ENCODE measurements at regions not wholly inside any gene's neighbourhood (a gene's known extent, or its start where the extent isn't known, plus 50 kb on each side); places are given as distances from the start of the nearest gene placed in this dataset.

DNA sequence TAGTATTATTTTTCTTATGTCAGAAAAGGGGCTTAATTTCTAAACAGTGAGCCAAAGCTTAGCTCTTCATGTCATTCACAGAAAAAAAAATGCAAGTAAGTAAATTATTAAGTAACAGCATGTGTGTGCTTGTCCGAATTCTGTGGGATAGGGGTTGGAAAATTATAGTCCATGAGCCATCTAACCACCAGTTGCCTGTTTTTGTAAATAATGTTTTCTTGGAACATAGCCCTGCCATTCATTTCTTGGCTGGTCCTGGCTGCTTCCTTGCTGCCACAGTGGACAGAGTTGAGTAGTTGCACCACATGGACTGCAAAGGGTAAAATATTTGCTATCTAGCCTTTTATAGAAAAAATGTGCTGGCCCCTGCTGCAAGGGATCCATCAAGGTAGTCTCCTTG, 513.7 kb upstream of the WWC1 start:
- no peak for DNase-seq

DNA sequence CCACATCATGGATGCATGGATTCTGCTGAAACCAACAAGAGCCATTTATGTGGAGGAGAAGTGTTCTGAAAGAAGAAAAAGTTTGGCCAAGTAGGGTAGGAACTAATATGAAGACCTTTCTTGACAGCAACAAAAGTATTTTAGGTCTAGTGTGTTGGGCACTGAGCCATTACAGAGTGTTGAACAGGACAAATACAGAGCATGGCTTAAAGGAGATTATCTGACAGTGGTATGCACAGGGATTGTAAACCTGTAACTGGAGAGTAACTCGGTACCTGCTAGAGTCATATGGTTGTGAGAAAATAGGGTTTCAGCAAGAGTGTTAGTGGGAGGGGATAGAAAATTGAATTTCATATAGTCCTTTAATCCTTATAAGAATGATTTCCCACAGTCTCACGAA, 513.2 kb upstream of the WWC1 start:
- no peak for DNase-seq

DNA sequence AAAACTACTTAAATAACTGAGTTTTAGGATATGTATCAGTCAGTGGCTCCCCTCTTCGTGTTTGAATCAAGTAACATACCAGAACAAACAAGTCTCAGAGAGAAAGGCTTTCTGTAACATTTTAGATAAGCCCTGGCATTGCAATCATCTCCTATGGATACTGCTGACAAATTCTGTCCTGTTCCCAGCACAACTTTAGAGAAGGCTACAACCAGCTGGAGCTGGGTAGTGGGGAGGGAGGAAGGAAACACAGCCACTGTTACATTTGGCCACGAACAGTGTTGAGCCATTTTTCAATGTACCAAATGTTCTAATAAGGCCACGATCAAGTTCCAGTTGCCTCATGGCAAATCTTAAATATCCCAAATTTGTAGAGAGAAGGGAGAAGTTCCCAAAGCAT, 511.8 kb upstream of the WWC1 start:
- DNase-seq, result no peak

DNA sequence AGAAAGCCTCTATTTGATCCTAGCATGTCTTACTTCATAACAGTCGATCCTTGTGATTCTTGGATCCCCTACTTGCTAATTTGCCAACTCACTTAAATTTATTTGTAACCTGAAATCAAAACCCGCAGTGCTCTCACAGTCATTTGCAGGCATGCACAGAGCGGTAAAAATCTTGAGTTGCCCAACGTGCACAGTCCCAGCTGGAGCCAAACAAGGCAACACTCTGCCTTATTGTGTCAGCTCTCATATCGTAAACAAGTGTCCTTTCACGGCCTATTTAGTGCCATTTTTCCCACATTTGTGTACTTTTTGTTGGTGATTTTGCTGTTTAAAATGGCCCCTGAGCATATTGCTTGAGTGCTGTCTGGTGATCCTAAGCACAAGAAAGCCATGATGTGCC, 511.3 kb upstream of the WWC1 start:
- DNase-seq, result no peak

DNA sequence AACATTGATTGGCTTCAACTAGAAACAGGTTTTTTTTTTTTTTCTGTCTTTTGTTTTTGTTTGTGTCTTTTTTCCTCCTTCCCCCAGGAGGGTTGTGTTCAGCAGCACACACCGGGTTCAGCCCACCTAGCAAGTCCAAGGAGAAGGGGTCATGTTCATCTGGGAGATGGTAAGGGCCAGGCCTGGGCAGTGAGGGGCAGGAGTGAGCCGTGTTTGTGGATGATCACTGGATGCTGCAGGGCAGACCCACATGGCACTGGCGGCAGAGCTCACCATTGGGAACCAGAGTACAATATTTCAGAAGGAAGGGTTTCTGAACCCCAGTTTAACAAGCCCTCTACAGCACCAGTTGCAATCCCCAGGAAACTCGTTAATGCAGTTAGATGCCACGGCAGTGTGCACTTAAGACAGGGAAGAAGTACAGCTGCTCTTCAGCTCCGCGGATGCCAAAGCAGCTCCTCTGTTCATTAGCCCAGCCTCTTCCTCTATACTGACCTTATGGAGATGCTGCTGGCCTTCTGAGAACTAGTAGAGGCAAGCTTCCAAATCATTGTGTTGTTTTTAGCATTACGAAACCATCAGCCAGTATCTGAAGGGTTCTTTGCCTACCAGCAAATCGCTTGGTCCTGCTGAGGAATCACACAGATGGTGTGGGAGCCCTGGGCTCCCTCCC, 508.2 kb upstream of the WWC1 start:
- no peak for DNase-seq

DNA sequence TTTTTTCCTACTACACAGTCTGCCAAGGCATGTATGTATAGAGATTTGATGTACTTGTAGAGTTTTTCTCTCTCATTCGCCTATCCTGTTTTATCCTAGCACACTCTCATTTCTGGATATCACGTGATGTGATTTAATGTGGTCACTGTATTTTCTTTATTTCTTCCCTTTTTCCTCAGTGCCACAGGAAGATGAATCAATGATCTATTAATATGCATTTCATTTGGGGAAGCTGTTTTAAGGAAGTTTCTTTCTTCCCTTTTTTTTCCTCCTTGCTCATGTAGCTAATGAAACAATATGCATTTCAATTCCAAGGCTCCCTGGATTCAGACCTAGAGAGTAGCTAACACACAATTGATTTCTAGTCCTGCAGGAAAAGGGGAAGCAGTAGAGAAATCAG, 506.3 kb upstream of the WWC1 start:
- no peak for DNase-seq

DNA sequence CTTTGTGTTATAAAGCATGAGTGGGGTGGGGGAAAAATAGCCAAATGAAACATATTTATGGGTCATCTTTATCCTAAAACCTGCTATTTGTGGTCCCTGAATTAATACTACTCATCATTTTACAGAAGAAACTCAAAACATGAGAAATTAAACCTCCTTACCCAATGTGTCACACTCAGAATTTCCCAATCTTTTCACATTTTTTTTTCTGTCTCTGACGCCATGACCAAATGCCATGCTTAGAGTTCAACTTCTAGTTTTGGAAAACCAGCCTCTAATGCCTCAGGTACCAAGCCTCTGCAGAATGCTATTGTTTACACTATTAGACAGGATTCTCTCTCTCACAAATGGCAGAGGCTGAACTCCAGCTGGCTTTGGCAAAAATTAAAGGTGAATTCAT, 505.5 kb upstream of the WWC1 start:
- DNase-seq, result no peak

DNA sequence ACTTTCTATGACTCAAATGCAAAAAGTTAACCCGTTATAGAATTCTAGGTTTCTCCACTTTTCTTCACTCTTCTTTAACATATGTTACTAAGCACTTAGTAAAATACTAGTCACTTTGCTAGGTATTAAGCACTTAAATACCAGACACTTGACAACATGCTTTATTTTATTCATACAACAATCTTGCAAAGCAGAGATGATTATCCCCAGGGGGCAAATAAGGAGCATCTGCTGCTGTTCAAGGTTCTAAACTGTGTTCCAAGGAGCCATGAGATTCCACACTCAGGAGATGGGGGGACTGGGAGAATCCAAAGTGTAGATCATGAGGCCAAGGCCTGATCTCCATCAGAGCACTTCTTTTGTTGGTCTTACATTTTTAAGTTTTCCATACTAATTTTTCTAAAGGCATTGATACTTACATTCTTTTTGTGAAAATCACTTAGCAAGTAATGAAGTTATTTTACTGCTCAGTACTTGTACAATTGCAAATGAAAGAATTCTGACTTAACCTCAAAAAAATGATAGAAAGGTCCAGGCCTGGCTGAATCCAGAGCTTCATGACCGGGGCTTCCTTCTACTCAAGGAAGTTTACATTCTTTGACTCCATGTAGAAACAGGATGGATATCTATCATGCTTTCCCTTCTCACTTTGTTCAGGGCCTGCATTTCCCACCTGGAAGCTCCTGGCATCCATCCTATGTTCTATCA, 504.4 kb upstream of the WWC1 start:
- DNase-seq, result no peak

DNA sequence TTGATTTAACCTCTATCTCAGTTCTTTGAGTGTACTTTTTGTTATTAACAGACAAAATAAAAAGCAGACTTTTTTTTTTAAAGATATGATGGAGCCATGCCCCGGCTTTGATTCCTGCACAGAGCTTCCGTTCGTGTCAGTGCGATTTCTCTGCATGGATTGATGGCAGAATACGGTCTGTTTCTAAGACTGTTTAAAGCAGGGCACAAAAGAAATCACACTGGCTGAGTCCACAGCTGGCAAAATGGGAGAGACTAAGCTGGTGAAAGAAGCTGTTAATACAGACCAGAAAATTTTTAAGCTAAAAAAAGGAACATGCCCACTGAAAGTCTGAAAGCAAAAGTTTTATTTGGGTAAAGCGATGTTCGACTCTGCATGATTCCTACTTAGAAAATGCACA, 501.4 kb upstream of the WWC1 start:
- DNase-seq, result no peak

DNA sequence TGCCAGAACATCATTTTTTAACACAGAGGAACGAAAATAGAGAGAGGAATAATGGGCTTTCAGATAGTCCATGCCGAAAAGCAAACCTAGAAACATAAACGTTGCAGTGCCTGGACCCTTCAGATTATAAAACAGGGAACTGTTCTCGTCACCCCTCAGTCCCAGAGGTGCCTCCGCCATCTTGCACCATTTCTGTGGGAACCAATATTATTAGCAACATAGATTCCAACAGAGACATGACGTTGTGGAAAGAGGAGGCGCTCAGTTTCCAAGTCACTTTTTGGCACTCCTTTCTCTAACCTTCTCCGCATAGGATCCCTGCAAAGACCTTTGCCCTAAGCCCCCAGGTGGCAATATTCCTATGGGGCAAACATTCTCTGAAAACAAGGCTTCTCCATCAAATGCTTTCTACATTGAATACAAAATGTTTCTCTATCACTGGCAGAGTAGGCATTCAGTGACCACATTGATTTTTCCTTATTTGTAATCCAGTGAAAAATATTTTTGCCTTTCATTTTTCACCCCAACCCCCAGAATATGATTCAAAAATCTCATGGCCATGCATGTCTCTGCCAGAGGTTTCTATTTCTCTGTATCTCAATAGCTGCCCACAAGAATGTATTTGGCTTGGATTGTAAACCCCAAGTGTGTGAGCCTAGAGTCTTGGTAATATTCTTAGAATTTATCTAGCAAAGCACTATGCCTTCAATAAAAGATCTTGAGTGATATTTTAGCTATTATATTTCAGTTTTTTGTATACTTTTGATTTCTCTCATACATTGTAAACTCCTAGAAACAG, 500.8 kb upstream of the WWC1 start:
- no peak for DNase-seq

DNA sequence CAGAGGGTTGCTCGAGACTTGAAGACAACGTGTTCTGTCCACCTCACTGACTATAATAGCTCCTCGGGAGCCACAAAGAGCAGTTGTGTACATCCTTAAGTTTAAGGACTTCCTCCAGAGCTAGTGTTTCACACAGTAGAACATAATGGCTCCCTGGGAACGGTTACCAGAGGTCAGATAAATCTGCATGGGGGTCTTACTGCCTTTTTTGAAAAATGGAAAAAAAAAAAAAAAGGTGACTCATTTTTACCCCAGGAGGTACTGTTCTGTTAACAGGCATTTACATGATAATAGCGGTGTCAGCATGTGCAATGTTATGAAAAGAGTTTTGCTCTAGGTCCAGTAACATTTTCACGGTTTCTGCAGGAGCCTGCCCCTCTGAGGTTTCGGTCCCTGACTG, 498.9 kb upstream of the WWC1 start:
- no peak for DNase-seq

DNA sequence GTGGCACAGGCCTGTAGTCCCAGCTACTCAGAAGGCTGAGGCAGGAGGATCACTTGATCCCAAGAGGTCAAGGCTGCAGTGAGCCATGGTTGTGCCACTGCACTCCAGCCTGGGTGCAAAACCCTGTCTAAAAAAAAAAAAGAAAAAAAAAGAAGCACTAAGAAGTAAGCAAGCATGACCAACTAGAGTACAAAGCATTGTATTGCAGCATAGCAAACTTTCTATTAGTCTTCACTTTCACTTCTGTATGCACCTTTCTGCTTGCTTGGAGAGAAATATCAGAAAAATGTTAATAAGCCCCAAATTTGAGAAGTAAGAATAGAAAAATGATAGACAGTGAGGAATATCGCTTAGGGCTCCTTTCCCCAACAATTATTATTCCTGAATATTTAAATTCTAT, 497.7 kb upstream of the WWC1 start:
- DNase-seq, result no peak

DNA sequence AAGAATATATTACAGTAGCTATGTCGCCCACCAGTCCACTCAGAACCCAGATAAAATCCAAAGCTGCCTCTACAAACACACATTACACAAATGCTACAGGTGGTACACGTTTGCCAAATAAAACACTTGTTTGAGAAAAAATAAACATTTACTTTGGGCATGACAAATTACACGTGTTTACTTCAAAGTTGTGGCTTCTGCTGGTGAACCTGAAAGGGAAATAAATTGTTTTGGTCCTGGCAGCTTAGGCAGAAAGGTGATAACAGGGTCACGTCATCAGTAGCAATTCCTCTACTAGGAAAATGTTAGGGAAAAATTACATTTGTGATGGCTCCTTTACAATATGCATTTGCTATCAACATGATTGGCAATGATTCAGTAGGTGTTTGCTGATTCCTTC, 497.3 kb upstream of the WWC1 start:
- DNase-seq, result no peak

DNA sequence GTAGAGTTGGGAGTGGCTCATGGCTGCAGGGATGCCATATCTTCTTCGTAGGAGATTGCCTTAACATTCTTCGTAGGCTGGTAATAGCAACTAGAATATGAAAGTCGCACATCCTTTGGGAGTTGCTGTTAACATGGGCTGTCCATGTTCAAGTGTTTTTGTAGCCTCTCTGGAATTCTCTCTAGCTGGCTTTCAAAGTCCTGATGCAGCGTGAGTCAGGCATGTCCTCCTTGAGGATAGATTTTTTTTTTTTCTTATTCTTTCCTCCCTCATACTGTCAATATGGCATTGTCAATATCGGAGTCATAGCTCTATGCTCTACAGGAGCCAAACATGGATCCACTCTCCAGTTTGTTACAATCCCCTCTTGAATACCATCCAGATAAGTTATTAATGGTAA, 494.8 kb upstream of the WWC1 start:
- no peak for DNase-seq

DNA sequence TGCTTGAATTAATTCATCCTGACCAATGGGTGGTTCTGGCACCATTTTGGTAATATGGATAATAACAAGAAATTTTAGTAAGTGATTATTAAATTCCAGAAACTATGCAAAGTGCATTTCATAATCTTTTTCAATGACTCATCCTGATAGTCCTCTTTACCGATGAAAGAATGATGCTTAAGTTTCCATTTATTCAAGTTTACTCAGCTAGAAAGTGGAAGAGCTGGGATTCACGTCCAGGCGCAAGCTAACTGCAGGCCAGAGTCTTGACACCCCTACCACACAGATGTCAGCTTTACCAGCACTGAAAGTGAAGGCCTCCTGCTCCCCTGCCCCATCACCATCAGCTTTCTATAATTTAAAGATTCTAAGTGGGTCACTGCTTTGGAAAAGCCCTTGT, 493.5 kb upstream of the WWC1 start:
- no peak for DNase-seq

DNA sequence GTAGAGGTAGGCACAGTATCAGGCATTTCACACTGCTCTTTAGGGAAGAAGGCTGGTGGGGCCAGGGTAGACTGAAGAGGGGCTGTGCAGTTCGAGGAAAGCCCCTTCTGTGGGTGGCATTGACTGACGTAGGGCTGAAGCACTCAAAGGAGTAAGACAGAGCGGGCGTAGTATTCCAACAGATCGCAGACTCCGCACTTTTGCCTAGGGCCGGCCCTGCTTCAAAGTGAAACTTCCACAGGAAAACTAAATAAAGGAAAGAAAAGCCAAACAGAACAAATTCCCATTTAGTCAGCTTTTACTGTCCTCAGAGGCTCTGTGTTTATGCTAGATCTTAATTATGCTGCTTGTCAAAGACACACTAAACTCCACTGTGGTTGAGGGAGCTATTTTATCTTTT, 493.0 kb upstream of the WWC1 start:
- DNase-seq, result no peak

DNA sequence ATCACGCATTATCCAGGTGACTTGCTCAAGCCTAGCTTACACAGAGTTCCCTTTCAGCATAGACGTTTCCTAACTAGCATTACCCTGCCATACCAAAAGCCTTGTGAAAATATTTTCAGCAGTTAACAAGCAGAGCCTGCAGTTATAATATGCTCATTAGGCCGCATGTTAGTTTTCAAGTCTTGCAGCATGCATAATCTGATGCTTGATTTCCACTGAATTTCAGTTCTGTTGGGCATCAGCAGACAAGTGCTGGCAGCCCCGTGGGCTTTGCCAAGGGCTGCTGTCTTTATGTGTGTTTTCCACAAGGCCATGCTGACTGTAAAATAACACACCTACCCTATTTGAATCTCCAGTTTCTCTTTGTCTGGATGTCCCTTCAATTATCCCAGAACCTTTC, 491.0 kb upstream of the WWC1 start:
- DNase-seq, result no peak

DNA sequence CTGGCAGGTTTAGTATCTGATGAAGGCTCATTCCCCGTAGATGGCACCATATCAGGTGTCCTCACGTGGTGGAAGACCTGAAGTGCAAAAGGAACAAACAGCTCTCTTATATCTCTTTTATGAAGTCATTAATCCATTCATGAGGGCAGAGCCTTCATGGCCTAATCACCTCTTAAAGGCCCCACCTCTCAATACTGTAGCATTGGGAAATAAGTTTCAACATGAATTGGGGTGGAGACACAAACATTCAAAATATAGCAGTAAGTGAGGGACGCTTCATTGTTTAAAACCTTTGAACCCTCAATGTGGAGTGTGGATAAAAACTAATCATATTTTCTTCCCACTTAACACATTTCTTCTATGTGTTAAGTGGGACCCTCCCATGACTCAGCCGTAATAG, 489.4 kb upstream of the WWC1 start:
- DNase-seq, result no peak

DNA sequence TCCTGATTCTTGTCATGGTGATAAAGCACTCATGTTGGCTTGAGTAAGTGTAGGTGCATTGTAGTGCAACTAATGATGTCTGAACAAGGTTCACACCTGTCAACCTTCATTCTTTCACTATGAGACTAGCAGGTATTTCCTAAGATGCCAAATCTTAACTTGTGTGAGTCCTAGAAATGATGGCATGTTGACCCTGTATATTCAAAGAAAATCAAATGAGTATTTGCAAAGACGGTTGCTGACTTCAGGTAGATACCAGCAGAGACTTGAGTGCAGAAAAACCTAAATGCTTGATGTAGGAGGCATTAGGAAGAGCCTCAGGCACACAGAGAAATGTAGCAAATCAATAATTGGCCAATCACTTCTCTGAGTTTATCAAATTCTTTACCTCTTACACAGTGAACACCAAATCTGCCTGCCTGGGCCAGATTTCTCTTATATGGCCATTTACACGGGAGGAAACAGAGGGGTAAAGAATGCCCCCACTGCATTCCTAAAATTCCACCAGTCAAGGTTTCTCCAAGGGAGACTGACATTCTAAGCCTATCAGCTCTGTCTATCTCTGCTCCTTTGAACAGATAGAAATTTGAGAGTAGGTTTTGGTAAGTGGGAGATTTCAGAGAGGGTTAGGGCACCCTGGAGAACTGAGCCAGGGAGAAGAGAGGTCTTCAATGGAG, 488.6 kb upstream of the WWC1 start:
- DNase-seq, result no peak

DNA sequence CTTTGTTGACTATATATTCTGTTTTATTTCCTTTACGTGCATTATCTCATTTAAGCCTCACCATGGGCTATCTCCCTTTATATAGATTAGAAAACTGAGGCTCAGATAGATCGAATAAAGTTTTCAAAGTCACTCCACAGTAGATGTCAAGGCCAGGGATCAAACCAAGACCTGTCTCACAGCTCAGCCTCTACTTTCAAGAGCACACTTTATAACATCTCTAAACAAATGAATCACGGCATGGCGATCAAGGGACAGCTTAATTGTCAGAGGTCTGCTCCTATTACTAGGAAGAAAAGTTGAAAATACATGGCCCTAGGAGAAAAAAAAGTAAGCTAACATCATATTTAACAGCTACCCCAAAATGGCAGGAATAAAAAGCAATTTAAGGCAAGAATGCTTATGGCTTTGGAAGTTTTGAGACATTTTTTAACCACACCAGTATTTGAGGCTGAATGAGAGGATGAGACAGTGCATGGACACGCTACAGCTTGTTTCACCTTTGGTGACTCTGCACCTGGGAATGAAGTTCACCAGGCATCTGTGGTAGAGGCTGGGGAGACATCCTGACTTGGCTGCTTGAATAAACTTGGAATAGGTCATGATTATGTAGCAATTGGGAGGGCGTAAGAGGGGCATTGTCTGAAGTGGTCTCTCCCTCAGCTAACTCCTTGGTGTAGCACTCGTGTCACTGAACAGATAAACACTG, 486.8 kb upstream of the WWC1 start:
- DNase-seq, result no peak

DNA sequence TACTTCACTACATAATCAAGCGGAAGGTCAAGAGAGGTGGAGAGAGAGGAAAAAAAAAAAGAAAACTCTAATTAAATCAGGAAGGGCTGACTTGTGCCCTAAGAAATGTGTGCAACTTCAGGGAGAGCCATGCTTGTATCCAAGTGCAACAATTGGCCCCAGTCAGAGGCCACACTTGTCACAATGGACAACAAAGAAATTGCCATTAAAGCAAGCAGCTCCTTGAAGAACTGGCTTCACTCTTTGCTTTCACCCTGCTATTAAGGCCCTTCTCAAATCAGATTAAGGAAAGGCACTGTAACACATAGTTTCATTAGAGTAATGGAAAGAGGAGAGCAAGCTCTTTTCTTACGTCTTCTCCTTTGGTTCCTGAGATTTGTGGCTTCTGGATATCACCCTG, 480.9 kb upstream of the WWC1 start:
- no peak for DNase-seq

DNA sequence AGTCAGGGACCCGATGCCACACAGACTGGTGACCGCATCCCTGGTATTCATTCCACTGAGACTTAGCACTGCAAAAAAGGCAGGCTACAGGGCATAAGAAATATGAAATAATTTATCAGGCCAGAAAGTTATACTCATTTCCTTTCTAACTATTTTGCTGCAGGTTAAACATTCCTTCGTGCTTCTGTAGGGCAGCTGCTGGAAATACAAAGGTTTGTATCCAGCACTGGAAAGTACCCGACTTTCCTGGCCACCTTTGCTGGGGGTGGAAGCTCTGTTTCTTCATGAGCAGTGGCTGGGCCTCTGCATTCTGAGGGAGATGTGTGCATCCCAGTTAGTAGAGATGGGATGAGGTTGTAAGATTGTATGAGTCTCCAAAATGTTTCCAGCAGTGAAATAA, 478.6 kb upstream of the WWC1 start:
- no peak for DNase-seq

DNA sequence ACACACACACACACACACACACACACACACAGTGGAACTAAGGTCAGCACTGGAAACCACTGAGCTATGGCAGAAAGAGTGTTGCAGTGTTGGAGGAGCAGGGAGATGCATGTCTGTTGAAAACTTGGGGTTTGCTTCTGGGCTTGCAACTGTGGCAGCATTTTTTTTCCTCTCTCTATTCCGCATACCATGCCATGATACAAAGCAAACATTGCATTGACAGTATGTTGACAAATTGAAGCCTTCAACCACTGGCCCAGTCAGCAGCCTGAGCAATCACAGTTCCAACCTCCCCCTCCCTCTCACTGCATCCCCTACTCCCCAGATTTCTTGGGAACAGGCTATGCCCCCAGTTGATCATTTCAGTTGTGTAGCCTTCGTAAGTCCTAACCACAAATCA, 478.1 kb upstream of the WWC1 start:
- DNase-seq, result no peak

All from activated CD4-positive, alpha-beta T cell treated with anti-CD3 and anti-CD28 coated beads for 1 hour (primary cell).